DMS114 treated with DMSO at 0.1 percent for 48 hours (cell line): ENCODE measurements at regions not wholly inside any gene's neighbourhood (a gene's known extent, or its start where the extent isn't known, plus 50 kb on each side); places are given as distances from the start of the nearest gene placed in this dataset.
"Not testable (repeated sequence)": the region's sequence is repeated elsewhere in the genome, so short reads cannot be mapped to it uniquely, and the experiment has no call there.

Experiments used
- DNase-seq: peaks from one replicate; lab custom pipeline; 2025; ENCODE audit not compliant: unreplicated experiment; lab: John Stamatoyannopoulos, UW

DNA sequence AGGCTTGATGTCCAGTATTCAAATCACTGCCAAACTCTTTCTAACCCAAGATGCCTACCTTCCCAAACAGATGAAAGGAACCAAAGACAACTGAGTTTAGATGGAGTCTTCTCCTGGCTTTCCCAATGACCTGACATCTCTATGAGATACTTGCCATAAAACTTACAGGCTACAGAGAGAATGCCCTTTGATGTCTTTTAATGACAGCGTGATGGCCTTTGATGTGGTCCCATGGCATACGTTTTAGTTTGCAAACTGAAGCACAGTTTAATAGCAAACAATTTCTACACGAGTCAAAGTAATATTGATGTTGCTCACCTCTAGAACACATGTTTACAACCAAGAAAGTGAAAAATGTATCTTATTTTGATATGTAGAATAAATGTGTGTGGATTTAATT lies 73.2 kb downstream of the ZIC4 start:
- DNase-seq: no peak

DNA sequence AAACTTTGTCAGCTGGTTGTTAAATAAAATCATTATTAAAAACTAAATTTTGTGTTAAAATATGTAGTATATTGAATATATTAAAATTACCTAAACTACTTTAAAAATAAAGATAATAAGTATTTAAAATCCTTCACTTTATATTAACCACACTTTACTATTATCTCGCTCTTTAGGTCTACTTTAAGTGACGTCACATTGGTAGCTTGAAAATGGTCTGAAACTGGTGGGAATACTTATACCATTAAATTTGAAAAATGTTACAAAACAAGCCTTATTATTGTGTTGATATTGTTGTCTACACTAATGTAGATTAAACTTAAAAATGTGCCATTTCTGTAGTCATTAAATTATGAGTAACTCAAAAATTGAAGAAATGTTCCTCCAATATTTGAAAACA lies 77.6 kb downstream of the ZIC4 start:
- no peak for DNase-seq

DNA sequence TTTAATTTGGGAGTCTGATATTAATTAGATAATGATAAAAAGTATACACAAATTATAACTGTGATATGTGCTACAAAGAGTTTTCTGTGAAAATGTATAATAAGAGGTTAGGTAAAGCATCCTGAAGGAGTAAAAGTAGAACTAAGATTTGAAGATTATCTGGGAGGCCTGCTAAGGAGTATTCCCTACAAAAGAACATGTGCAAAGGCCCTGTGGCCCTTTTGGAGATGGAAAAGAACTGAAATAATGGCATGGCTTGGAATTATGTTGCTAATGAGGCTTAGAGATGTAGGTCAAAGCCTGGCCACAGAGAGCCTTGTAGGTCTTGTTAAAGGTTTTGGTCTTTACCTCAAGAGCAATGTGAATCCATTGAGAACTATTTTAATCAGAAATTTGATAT lies 82.0 kb downstream of the ZIC4 start:
- no peak for DNase-seq

DNA sequence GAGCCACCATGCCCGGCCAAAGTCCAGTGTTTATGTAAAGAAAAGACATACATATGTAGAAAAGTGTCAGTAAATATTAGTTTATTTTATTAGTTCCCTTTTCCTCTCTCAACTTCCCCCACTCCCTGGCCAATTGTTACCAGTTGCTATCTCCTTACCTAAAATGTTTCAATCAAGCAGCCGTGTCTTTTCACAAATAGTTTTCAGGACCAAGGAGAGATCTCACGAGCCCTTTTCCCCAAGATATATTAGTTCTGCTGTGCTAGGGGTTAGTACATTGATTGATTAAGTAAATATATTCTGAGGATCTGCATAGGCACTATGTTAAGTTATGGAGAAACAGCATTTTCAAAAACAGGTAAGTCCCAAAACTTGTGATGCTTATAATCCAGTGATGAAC lies 87.4 kb downstream of the ZIC4 start:
- DNase-seq: no peak

DNA sequence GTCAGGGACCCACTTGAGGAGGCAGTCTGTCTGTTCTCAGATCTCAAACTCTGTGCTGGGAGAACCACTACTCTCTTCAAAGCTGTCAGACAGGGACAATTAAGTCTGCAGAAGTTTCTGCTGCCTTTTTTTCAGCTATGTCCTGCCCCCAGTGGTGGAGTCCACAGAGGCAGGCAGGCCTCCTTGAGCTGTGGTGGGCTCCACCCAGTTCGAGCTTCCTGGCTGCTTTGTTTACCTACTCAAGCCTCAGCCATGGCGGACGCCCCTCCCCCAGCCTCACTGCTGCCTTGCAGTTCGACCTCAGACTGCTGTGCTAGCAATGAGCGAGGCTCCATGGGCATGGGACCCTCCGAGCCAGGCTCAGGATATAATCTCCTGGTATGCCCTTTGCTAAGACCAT lies 89.3 kb downstream of the ZIC4 start:
- DNase-seq: not testable (repeated sequence)

DNA sequence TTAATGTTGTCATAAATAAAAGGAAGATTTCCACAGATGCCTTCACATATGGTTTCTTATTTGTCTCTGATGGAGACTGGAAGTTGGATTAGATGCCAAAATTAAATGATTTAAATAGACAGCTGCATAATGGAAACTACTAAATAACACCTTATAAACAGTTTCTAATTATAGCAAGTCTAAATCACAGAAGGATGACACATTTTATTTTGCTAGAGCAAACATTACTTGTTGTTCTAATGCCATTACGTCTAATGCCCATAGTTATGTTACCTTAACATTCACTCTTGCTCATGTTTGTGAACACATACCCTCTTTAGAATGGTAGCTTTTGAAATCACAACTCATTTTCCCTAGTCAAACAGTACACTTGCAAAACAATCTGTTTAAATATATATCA lies 92.8 kb downstream of the ZIC4 start:
- DNase-seq: no peak

DNA sequence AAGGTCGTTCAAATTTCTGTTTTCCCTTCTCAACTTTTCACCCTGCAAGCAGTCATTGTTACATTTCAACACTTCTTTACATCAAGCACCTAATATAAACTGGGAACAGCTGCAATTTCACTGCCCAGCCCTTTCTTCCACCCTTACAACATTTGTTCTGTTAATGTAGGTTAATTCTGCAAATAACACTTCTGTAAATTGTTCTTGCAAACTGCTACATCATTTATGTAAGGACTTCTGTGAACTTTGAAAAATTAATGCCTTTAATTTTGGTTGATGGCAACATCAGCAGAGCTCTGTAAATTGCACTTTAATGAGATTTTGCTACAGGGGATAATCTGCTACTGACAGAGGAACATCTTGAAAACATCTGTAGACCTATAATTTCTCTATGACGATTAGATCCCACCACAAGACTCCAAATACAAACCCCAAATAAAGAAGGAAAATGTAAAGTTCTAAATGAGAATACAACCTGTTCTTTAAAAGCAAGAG lies 93.5 kb downstream of the ZIC4 start:
- DNase-seq: no peak

DNA sequence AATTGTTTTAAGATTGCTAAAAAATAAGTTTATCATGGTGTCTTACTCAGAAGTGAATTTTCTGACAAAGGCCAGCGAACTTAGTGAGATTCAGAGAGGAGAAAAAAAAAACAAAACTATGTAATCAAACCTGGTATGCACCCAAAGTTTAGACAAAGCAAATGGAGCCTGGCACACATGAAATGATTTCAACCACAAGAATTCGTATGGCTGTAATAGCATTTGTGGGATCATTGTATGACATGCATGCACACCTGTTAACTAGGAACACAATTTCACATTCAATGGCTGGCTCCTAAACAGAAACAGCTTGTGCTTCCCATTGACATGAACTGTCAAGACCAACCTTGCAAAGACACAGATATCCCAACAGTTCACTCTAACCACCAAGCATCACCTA lies 94.6 kb downstream of the ZIC4 start:
- DNase-seq: no peak

DNA sequence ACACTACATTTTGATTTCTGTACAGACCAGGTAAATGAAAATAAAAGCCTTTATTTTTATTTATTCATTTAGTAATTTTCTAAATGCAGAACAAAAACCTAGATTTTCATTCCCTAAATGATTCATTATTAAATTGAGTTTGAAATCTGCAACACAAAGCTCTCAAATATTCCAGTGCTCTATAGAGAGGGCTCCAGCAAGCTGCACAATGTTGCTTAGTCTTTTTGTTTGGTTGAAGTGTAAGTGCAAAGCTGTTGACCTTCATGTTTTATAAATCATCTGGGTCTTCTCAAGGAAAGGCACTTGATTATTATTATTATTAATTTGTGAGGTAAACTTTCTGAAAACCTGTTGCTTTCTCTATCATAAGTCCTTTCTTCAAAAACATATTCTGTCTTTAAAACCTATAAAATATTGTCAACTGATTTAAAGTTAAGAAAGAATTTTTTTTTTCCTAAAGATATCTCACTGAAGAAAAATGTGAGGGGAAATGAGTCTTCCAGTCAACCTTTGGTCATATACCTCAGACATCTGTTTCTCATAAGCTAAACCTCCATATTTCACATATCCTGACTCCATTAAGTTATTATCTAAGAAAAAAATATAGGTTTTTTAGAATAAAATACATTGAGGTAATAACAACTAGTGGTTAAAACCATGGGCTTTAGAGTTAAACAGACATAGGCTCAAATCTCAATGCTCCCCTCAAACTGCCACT lies 100.7 kb downstream of the ZIC4 start:
- no peak for DNase-seq

DNA sequence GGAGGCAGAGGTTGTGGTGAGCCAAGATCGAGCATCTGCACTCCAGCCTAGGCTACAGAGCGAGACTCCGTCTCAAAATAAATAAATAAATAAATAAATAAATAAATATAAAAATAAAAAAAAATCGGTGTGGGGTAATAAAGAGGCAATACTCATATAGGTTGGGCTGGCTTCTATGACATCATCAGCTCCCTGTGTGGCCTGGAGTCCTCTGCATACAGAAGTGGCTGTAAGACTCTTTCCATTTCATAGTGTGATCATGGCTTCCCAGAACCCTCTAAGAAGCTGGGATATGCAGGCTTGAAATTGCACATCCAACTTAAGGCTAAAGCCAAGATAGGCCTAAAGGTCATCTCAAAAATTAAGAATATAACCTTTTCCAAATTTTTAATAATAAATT lies 101.6 kb downstream of the ZIC4 start:
- DNase-seq: no peak

DNA sequence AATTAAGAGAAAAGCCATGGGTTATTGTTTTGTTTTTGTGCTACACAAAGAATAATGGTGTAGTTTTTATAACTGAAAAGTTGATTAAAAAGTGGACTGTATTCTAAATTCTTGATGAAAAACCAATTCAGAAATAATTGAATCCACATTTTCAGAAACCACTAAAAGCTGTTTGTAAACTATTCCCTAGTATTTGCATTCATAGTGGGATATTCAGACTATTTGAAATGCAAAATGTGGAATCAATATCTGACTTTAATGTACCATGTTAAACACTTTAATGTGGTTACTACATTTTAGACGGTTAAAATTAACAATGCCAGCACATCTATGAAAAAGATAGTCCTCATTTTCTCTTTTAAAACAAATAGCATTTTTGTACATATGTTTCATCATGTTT lies 104.6 kb downstream of the ZIC4 start:
- DNase-seq: no peak

DNA sequence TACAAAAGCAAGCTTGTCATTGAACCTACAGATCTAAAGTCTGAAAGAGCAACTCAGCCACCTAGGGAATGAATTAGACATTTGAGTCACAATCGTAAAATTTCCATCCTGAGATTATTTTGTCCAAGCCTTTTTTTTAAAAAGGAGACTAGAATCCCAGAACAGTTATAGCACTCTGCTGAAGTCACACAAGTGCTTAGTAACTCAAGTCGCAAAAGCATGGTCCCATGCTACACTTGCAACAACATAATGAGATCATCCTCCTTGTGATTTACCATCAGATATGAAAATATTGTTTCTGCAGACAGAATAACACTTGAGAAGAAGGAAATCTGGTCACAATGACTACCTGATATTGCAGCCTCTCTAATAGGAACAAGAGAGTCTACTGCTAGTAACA lies 106.7 kb downstream of the ZIC4 start:
- no peak for DNase-seq

DNA sequence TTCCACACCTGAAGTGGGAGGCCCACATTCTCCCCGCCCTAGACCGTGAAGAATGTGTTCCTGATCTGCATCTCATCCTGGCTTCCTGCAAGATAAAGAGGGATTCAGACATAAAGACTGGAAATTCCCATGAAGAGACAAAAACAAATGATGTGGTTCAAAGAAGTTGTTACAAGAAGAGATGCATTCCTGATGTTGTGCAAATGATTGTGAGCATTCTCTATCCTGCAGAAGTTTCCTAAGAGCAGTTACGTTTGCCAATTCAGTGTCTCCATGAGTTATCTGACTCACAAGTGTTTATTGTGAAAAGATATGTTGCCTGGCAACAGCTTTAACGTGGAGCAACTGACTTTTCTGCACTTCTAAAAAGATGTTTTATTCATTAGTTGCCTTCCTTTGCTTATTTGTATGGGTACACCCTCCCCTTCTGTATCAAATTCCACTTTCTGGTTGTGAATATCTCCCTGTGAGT lies 107.8 kb downstream of the ZIC4 start:
- peak; percentile 63 for DNase-seq

DNA sequence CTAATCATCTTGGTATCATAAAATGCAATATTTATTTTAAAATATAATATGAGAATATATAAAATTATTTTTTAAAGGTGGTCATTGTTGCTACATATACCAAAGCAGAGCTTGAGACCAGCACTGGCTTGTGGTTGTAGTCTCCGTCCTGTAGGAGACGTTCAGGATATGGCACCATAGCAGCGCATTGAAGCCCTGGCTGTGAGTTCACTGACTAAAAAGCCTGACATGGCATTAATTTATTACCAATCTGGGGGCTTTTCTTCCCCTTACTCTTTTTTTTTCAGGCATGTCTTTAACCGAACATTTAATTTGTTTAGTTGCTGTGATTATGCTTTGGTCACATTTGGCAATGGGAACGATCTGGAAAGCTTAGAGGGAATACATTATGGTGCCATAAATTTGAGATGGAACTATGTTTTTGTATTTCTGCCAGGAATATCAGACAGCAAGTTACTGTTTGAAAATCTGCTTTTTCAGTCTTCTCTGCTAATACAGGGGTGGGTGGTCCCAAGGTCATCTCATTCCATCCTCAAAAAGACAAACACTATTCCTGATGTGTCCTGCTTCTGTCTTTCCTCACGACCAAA lies 108.5 kb downstream of the ZIC4 start:
- DNase-seq: peak; percentile 50

DNA sequence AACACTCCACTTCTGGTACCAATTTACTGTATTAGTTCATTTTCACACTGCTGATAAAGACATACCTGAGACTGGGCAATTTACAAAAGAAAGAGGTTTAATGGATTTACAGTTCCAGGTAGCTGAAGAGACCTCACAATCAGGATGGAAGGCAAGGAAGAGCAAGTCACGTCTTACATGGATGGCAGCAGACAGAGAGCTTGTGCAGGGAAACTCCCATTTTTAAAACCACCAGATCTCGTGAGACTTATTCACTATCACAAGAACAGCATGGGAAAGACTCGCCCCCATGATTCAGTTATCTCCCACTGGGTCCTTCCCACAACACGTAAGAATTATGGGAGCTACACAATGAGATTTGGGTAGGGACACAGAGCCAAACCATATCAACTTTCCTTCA lies 119.0 kb downstream of the ZIC4 start:
- not testable (repeated sequence) for DNase-seq

DNA sequence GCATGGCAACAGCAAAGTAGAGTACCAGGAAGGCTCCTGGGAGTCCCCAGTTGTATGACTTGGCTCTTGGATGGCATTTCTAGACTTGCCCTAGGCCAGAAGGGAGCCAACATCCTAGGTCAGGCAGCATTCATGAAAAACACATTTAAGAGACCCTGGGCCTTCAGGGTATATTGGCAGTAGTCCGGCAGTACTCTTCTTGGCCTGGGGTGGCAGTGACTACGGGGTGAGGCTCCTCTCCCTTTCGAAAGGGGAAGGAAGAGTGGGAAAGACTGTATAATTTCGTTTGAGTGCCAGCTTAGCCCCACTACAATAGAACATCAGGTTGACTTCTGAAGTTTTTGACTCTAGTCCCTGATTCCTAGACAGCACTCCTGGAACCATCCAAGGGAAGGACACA lies 136.4 kb downstream of the ZIC4 start:
- no peak for DNase-seq

DNA sequence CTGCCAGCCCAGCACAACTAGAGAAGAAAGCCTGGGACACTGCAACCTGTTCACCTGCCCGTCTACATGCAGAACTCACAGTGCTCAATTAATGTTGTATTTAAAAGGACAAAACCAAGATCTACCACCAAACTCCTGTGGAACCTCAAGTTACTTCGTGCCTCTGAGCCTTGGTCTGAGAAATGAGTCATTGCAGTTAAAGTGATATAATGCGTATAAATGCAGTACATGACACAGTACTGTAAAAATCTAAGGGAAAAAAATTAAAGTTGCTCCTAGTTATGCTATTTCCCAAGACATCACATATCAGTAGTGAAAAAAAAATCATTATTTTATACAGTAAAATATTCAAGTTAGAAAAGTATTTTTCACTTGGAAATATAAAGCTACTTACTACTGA lies 138.9 kb downstream of the ZIC4 start:
- DNase-seq: no peak

DNA sequence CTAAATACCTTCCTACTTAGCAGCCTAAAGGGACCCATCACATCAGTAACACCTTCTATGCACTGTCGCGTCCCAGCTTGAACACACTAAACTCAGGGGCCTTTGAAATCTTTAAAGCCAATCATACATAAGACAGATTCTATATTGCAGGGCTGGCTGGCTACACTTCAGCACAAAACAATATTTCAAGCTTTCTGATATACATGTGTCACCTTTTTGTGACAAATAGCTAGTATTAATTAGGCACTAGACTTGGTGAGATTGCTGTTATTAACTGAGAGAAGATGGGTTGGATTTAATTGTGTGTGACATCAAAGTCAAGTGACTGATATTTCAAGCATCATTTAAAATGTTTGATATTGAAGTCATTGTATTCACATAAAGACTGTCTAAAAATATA lies 148.4 kb downstream of the ZIC4 start:
- no peak for DNase-seq

DNA sequence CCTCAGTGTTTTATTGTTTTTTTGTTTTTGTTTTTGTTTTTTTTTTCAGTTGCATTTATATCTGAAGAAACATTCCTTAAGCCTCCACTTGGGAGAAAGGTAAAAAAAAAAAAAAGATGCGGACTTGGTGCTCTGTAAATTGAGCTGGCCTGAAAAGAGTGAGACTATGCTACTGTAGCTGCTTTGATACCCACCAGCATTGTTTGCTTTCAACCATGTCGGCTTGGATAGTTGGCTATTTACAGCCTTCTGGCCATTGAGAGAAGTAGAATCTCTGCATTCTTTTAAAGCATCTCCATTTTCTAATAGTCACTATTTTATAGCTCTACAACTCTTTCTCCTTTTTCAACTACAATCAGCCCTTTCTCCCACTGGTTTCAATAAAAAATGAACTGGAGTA lies 149.6 kb downstream of the ZIC4 start:
- no peak for DNase-seq

DNA sequence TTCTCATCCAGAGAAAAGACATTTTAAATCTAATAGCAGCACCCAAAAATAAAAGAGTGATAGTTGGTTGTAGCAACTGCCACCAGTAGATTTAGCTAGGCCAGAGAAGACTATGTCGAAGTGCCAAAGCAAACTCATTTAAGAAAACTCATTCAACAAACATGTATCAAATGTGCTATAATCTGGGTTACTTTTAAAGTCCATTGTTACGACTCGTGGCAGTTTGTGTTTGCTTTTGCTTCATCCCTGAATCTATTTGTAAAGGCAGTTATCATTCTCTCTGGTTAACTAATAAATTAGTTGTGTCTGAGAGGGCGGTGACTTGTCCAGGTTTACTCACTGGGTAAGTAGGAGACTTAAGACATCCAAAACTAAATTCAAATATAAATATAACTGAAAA lies 159.4 kb downstream of the ZIC4 start:
- no peak for DNase-seq

DNA sequence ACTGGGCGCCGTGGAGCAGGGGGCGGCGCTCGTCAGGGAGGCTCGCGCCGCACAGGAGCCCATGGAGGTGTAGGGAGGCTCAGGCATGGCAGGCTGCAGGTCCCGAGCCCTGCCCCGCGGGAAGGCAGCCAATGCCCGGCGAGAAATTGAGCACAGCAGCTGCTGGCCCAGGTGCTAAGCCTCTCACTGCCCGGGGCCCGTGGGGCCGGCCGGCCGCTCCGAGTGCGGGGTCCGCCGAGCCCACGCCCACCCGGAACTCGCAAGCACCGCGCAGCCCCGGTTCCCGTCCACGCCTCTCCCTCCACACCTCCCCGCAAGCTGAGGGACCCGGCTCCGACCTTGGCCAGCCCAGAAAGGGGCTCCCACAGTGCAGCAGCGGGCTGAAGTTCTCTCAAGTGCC lies 160.7 kb downstream of the ZIC4 start:
- DNase-seq: not testable (repeated sequence)

DNA sequence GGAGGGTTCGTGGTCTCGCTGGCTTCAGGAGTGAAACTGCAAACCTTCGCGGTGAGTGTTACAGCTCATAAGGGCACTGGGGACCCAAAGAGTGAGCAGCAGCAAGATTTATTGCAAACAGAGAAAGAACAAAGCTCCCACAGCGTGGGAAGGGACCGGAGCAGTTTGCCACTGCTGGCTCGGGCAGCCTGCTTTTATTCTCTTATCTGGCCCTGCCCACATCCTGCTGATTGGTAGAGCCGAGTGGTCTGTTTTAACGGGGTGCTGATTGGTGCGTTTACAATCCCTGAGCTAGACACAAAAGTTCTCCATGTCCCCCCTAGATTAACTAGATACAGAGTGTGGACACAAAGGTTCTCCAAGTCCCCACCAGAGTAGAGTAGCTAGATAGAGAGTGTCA lies 161.3 kb downstream of the ZIC4 start:
- peak; percentile 29 for DNase-seq

DNA sequence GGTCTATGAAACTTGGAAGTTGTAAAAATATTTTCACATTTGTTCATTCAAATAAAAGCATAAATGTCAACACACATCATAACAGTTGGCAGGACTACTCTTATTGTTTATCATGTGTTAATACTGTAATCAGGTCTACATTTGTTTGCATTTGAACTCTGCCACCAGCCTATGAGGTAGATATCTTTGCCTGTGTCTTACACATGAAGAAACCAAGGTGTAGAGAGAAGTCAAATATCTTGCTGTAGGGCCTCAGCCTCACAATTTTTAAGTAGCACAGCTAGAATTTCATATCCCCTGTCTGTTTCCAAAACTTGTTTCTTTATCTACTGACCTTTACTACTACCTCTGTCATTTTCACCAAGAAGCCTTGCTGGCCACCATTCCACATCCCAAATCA lies 161.9 kb downstream of the ZIC4 start:
- DNase-seq: no peak
